GM13976 (cell line): ENCODE measurements at regions not wholly inside any gene's neighbourhood (a gene's known extent, or its start where the extent isn't known, plus 50 kb on each side); places are given as distances from the start of the nearest gene placed in this dataset.
"Not testable (repeated sequence)": the region's sequence is repeated elsewhere in the genome, so short reads cannot be mapped to it uniquely, and the experiment has no call there.

Source experiments
- DNase-seq: peaks from one replicate; pipeline ENCODE4 v3.0.0; 2012; ENCODE audit warnings: low spot score
- CTCF ChIP-seq: IDR thresholded peaks from 2 replicates; pipeline ENCODE4 v1.5.1; 2012; ENCODE audit warnings: borderline replicate concordance, mild to moderate bottlenecking; ENCODE audit not compliant: insufficient read depth; ENCODE audit errors: extremely low read depth, missing control alignments, control extremely low read depth
- in situ Hi-C: fragments of 300-500 bp; cut with MboI; formaldehyde crosslinking; loops from one replicate; pipeline ENCODE4 v1.12.0; 2022; ENCODE audit warnings: low sequenced_read_pairs, mixed read lengths, inconsistent platforms; ENCODE audit not compliant: unreplicated experiment

- DNase-seq = peak; percentile 29
- TF ChIP-seq CTCF = no peak
- in situ Hi-C loops = no loop called here
These were observed 152.1 kb downstream of the KCNRG start for GRCh38 chr13:50167224-50167947.

- TF ChIP-seq CTCF = no peak
- DNase-seq = no peak
- in situ Hi-C loops = no loop called here
These were observed 152.7 kb downstream of the KCNRG start for GRCh38 chr13:50167967-50168366.

- in situ Hi-C loops = no loop called here
- no peak for TF ChIP-seq CTCF
- no peak for DNase-seq
These were observed 153.5 kb downstream of the KCNRG start for GRCh38 chr13:50168786-50169185.

GRCh38 chr13:50170447-50171037 lies 155.3 kb downstream of the KCNRG start:
- in situ Hi-C loops = no loop called here
- TF ChIP-seq CTCF = no peak
- DNase-seq = no peak

GRCh38 chr13:50171590-50172282 lies 156.5 kb downstream of the KCNRG start:
- in situ Hi-C loops = no loop called here
- no peak for DNase-seq
- TF ChIP-seq CTCF = no peak

GRCh38 chr13:50173045-50173444 lies 157.8 kb downstream of the KCNRG start:
- in situ Hi-C loops, DNase-seq: not testable (repeated sequence)

- in situ Hi-C loops = no loop called here
These were observed 159.4 kb downstream of the KCNRG start for GRCh38 chr13:50174630-50175029.

More at GRCh38 chr13:50174630-50175029, 159.4 kb downstream of the KCNRG start:
- DNase-seq = no peak
- TF ChIP-seq CTCF = no peak
